GM10266 (cell line): ENCODE measurements at regions not wholly inside any gene's neighbourhood (a gene's known extent, or its start where the extent isn't known, plus 50 kb on each side); places are given as distances from the start of the nearest gene placed in this dataset.
"Not testable (repeated sequence)": the region's sequence is repeated elsewhere in the genome, so short reads cannot be mapped to it uniquely, and the experiment has no call there.

ENCODE experiments used
- DNase-seq: peaks from one replicate; pipeline ENCODE4 v3.0.0; 2012; ENCODE audit errors: extremely low spot score
- CTCF ChIP-seq: IDR thresholded peaks from 2 replicates; pipeline ENCODE4 v1.5.1; 2012; ENCODE audit warnings: mild to moderate bottlenecking, low read depth; ENCODE audit not compliant: control insufficient read depth, insufficient read depth; ENCODE audit errors: missing control alignments

GRCh38 chr13:44051405-44051804 is 171.7 kb downstream of the LACC1 start:
- TF ChIP-seq CTCF = no peak
- DNase-seq = no peak

GRCh38 chr13:44051918-44052675 is 172.4 kb downstream of the LACC1 start:
- no peak for DNase-seq
- TF ChIP-seq CTCF = no peak

GRCh38 chr13:44052780-44053184 is 173.1 kb downstream of the LACC1 start:
- no peak for TF ChIP-seq CTCF
- no peak for DNase-seq

GRCh38 chr13:44053208-44053607 is 173.5 kb downstream of the LACC1 start:
- no peak for DNase-seq
- TF ChIP-seq CTCF = no peak

GRCh38 chr13:44054525-44054924 is 174.8 kb downstream of the LACC1 start:
- DNase-seq = no peak
- no peak for TF ChIP-seq CTCF

- DNase-seq = not testable (repeated sequence)
Observed at GRCh38 chr13:44055681-44056080, 176.0 kb downstream of the LACC1 start.

GRCh38 chr13:44058067-44058466 is 178.4 kb downstream of the LACC1 start:
- DNase-seq = no peak
- no peak for TF ChIP-seq CTCF

- no peak for DNase-seq
- TF ChIP-seq CTCF = no peak
Observed at GRCh38 chr13:44058624-44059215, 179.0 kb downstream of the LACC1 start.
